Inferior parietal cortex (tissue), 1 donor: ENCODE measurements at regions not wholly inside any gene's neighbourhood (a gene's known extent, or its start where the extent isn't known, plus 50 kb on each side); places are given as distances from the start of the nearest gene placed in this dataset.
"Not testable (repeated sequence)": the region's sequence is repeated elsewhere in the genome, so short reads cannot be mapped to it uniquely, and the experiment has no call there.

Source experiments
- DNase-seq: peaks from one replicate; pipeline ENCODE4 v3.0.0-alpha.2; 2016; ENCODE audit errors: extremely low spot score

GRCh38 chr2:51894584-51894983 lies 862.7 kb upstream of the NRXN1 start:
- not testable (repeated sequence) for DNase-seq

- no peak for DNase-seq
Measured at GRCh38 chr2:51888120-51888519, 856.2 kb upstream of the NRXN1 start.

DNA sequence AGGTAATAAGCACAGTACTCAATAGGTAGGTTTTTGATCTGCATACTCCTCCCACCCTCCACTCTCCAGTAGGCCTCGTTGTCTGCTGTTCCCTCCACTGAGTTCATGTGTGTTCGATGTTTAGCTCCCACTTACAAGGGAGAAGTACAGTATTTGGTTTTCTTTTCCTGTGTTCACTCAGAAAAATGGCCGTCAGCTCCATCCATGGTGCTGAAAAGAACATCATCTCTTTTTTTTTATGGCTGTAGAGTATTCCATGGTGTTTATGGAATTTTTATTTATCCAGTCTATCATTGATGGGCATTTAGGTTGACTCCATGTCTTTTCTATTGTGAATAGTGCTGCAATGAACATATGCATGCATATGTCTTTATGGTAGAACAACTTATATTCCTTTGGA lies 849.7 kb upstream of the NRXN1 start:
- no peak for DNase-seq

DNA sequence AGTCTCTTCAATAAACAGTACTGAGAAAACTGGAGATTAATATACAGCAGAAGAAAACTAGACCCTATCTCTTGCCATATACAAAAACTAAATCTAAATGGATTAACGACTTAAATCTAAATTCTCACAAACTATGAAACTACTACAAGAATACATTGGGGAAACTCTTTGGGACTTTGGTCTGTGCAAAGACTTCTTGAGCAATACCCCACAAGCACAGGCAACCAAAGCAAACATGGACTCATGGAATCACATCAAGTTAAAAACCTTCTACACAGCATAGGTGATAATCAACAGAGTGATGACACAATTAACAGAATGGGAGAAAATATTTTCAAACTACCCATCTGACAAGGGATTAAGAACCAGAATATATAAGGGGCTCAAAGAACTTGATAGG lies 848.2 kb upstream of the NRXN1 start:
- no peak for DNase-seq

GRCh38 chr2:51866361-51866760 lies 834.4 kb upstream of the NRXN1 start:
- DNase-seq, result no peak

- no peak for DNase-seq
Measured at GRCh38 chr2:51859260-51859659, 827.3 kb upstream of the NRXN1 start.

GRCh38 chr2:51855683-51856082 lies 823.8 kb upstream of the NRXN1 start:
- DNase-seq, result no peak

DNA sequence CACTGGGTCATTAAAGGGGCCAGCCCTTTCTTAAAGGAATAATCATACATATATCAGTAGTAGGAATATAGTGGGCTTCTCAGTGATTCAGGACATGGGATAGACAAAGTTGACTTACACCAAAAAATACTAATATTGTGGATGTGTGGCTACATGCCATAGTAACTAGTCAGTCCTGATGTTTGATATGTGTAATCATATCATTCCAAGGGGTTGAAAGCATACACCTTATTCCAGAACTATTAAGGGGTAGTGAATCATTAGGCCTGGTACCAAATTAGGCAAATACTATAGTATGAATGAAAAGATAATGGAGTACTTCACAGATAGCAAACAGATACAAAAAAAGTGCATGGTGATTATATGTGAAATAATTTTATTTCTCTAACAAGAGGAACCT lies 814.9 kb upstream of the NRXN1 start:
- no peak for DNase-seq

DNA sequence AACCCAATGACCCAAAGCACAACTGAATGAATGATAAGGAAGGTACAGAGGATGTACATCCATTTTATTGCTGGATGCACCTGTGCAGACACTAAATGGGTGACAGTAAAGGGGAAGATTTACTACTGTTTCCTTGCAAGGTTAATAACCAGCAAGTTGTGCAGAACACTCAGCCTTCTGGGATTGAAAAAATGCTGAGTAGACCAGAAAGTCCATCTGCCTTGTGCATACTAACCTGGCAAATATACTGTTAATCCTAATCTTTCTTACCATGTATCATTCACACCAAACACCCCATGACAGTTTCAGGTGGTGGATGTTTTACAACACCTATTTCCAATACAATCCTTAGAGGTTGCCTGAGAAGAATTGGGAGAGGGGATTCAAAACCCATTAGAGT lies 814.1 kb upstream of the NRXN1 start:
- no peak for DNase-seq

DNA sequence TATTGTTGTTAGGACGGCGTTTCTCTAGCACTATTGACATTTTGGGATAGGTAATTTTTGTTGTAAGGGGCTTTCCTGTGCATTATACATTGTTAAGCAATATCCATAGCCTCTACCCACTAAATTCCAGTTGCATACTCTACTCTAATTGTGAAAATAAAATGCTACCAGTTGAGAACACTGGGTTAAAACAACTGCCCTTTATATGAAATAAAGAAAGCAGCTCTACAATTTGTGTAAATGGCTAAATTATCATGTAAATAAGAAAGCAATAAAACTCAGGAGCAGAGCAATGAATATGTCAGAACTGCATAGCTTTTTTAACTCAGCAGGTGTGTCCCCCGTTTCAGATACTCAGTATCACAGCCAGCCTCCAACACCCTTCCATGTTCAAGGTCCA lies 812.7 kb upstream of the NRXN1 start:
- DNase-seq, result no peak

DNA sequence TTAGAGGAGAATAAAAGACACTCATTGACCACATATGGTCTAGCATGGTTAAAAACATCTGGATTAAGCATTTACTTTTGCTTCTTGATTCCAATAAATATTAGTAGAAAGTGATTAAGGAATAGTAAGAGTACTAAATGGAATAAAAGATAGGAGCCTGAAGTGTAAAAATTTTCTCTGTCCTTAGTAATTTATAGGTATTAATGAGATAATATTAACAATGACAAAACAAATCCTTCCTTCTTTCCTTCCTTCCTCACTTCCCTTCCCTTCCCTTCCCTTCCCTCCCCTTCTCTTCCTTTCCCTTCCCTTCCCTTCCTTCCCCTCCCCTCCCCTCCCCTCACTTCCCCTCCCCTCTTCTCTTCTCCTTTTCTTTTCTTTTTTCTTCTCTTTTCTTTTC lies 797.5 kb upstream of the NRXN1 start:
- DNase-seq, result no peak

- no peak for DNase-seq
Measured at GRCh38 chr2:51825823-51826222, 793.9 kb upstream of the NRXN1 start.

DNA sequence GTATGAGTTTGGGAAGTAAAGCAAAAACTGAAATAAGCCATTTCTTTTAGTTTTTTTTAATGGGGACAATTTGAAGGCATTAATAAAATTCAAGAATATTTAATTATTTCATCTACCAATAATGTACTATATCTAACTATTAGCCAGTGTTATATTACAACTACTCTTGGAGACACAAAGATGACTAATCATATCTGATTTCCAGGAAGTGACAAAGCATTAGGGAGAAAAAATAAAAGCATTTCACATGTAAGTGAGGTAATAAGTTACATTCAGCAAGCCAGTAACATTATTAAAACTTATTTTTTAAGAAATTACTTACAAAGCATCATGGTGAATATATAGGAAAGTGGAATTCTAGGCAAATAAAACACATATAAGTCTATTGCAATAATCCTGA lies 781.3 kb upstream of the NRXN1 start:
- DNase-seq, result no peak

DNA sequence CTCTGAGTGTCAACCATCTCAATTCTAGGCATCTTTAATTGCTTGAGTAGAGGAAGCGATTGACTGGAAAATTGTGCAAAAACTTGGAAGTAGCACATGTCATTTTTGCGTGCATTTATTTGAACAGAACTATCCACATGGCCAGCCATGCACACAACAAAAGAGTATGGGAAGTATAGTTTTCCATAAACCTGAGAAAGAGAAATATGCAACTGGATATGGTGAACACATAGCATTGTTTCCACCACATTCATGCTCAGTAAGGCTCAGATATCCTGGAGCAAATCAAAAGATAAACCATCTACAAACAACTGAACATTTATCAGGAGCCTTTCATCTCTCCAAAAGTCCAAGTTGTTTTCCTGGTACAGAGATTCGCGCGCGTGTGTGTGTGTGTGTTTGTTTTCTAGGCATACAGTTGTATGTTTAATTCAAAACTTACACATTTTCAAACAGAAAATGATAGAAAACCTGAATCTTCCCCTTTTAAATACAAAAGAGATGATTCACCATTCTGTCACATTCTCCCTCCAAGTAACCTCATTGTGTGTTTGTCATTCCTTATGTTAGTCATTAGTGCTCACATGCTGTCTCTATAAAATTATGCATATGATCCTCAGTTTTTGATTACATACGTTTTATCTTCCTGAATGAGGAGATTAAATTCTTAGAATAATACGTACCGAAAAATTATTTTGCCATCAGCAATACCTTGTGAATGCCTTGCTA lies 780.4 kb upstream of the NRXN1 start:
- DNase-seq, result no peak

DNA sequence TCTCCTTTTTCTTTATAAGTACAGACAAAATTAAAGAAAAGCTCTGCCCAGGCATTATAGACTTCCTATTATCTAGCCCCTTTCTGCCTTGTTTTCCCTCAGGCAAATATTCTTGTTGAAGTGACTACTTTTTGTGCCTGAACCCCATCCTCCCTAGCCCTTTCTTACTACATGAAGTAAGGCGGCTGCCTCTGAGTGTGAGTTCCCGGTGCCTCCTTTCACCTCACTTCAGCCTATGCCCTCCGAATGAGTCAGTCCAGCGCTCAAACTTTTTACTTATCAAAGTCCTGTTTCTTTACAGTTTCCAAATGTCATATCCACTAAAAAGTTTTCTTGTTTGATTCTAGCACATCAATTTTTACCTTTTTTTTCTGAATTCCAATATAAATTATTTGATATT lies 778.3 kb upstream of the NRXN1 start:
- DNase-seq, result no peak

DNA sequence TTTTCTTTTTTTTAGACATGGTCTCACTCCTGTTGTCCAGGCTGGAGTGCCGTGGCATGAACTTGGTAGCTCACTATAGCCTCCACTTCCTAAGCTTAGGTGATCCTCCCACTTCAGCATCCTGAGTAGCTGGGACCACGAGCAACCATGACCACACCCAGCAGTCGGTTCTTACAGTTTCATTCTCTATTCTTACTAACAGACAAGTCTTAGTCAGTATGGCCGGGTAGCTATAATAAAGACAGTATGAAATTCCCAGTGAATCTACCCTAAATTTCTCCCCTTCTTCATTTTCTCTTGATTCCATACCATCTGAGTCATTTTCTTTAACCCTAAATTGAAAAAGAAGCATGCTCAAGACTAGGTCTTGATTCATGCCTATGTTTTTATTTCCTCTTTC lies 775.3 kb upstream of the NRXN1 start:
- no peak for DNase-seq

GRCh38 chr2:51795248-51795888 lies 763.4 kb upstream of the NRXN1 start:
- DNase-seq, result no peak

DNA sequence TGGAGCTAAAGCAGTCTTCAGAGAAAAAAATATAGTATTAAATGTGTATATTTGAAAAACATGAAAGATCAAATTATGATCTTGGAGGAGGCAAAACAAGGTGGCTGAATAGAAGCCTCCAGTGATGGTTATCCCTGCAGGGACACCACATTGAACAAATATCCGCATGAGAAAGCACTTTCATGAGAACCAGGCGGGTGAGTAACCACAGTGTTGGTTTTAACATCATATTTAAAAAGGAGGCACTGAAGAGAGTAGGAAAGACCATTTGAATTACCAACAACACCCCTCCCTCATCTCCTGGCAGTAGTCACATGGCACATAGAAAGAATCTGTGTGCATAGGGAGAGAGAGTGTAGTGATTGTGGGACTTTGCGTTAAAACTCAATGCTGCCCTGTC lies 759.6 kb upstream of the NRXN1 start:
- DNase-seq, result no peak

- no peak for DNase-seq
Measured at GRCh38 chr2:51790854-51791253, 758.9 kb upstream of the NRXN1 start.

DNA sequence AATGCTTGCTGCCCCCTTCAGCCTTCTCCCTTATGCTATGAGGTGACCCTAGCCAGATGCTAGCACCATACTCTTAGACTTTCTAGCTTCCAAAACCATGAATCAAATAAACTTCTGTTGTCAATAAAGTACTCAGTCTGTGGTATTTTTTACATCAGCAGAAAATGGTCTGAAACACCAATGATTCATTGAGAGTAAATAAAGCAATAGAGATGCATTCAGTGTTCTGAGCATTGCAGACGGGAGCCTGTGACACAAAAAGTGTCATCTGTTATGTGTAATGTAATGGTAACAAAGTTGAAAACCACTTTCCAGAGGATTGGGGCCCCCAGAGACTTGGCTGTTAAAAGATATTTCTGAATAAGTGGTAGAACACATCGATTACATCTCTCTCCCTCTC lies 758.0 kb upstream of the NRXN1 start:
- DNase-seq, result no peak

DNA sequence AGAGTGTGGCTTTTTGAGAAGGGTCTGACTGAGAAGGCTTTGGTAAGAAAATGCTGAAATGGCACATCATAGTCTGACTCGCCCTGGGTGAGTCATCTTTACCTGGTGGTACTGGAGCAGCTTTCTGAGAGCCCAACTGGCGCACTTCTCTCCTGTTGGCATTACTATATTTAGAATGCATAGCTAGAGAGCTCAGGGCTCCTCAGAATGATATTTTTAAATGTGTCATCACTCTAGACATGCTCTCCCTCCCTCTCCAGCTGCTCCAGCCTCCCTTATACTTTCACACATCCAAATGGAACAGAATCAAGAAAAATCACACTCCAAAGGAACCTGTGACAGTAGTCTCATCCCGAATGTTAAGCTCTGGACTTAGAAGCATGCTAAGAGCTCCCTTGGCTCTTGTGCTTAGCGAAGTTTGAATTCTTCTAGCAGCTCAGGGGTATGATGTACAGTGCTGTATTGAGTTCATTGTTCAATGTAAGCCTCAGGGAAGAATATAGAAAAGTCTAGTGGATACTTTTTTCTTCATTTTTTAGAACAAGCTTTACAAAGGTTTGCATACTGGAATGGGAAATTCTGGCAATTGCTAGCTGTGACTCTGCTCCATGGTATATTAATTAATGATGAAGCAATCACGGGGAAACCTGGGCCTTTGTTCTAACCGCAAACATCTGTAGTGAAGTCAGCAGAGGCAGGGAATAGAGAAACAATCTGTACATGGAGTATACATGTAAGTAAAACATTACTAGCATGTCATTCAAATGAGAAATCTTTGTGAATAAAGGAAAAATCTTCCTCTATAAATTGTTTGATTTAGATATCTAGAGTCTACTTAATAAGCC lies 751.2 kb upstream of the NRXN1 start:
- peak; percentile 72 for DNase-seq

DNA sequence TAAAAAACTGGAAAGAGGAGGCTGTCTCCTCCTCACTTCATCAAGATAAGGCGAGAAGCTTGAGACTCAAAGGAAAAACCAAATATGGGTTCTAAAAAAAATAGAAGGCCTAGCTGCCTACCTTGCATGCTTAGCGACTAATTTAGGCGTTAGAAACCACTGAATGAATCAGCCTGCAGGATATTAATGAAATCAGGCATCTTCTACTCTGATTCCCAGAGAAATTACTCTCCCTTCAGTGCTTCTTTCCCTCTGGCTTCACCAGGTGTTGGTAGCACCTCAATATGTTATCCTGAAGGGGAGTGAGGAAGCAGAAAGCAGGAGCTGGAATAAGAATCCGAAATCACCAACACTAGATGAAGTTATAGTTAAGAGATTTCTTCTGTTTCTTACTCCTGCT lies 749.8 kb upstream of the NRXN1 start:
- DNase-seq, result peak; percentile 19

- DNase-seq, result no peak
Measured at GRCh38 chr2:51780353-51780752, 748.4 kb upstream of the NRXN1 start.
